ENCODE measurements at regions not wholly inside any gene's neighbourhood (a gene's known extent, or its start where the extent isn't known, plus 50 kb on each side); places are given as distances from the start of the nearest gene placed in this dataset.

GRCh38 chr5:35305336-35306020, 75.2 kb upstream of the PRLR start:
- WGBS (ENCODE audit: insufficient coverage, insufficient read length), result no CpG with 5 or more reads among the region's 2 CpGs
- Histone ChIP-seq H3K4me3 (ENCODE audit: low read length) (no peak overlapping the region), H3K36me3 (ENCODE audit: control insufficient read depth, insufficient read depth, low read length) (no peaks in the 10 kb centered on the region), H3K27me3 (ENCODE audit: control insufficient read depth, insufficient read depth, low read length) (no peaks in the 10 kb centered on the region), H3K4me1 (ENCODE audit: control insufficient read depth, insufficient read depth, low read length) (no peaks in the 10 kb centered on the region), H3K9me3 (ENCODE audit: control insufficient read depth, insufficient read depth, low read length) (no peaks in the 10 kb centered on the region), H3K27ac (ENCODE audit: low read length) (no peak overlapping the region)
- no peak for DNase-seq (ENCODE audit: low read depth, low spot score)

- Histone ChIP-seq H3K9me3 (ENCODE audit: control insufficient read depth, insufficient read depth, low read length) (no peaks in the 10 kb centered on the region), H3K27me3 (ENCODE audit: control insufficient read depth, insufficient read depth, low read length) (no peaks in the 10 kb centered on the region), H3K4me1 (ENCODE audit: control insufficient read depth, insufficient read depth, low read length) (no peaks in the 10 kb centered on the region), H3K27ac (ENCODE audit: low read length) (no peak overlapping the region), H3K36me3 (ENCODE audit: control insufficient read depth, insufficient read depth, low read length) (no peaks in the 10 kb centered on the region), H3K4me3 (ENCODE audit: low read length) (no peak overlapping the region)
- DNase-seq (ENCODE audit: low read depth, low spot score), result no peak
- WGBS (ENCODE audit: insufficient coverage, insufficient read length), result no CpG with 5 or more reads among the region's 1 CpG
Observed at GRCh38 chr5:35304291-35304690, 74.0 kb upstream of the PRLR start.

- no peak for DNase-seq (ENCODE audit: low read depth, low spot score)
- no peaks in the 10 kb centered on the region for H3K4me1 ChIP-seq (ENCODE audit: control insufficient read depth, insufficient read depth, low read length)
- H3K9me3 ChIP-seq (ENCODE audit: control insufficient read depth, insufficient read depth, low read length), result no peaks in the 10 kb centered on the region
- no CpG with 5 or more reads among the region's 2 CpGs for WGBS (ENCODE audit: insufficient coverage, insufficient read length)
- H3K4me3 ChIP-seq (ENCODE audit: low read length), result no peak overlapping the region
- no peak overlapping the region for H3K27ac ChIP-seq (ENCODE audit: low read length)
- H3K36me3 ChIP-seq (ENCODE audit: control insufficient read depth, insufficient read depth, low read length), result no peaks in the 10 kb centered on the region
- H3K27me3 ChIP-seq (ENCODE audit: control insufficient read depth, insufficient read depth, low read length), result no peaks in the 10 kb centered on the region
Observed at GRCh38 chr5:35303152-35303551, 72.9 kb upstream of the PRLR start.

GRCh38 chr5:35302544-35302943, 72.3 kb upstream of the PRLR start:
- H3K27me3 ChIP-seq (ENCODE audit: control insufficient read depth, insufficient read depth, low read length), result no peaks in the 10 kb centered on the region
- H3K4me1 ChIP-seq (ENCODE audit: control insufficient read depth, insufficient read depth, low read length), result no peaks in the 10 kb centered on the region
- no peaks in the 10 kb centered on the region for H3K36me3 ChIP-seq (ENCODE audit: control insufficient read depth, insufficient read depth, low read length)
- no peak for DNase-seq (ENCODE audit: low read depth, low spot score)
- H3K27ac ChIP-seq (ENCODE audit: low read length), result no peak overlapping the region
- no peak overlapping the region for H3K4me3 ChIP-seq (ENCODE audit: low read length)
- H3K9me3 ChIP-seq (ENCODE audit: control insufficient read depth, insufficient read depth, low read length), result no peaks in the 10 kb centered on the region

- Histone ChIP-seq H3K4me1 (ENCODE audit: control insufficient read depth, insufficient read depth, low read length) (no peaks in the 10 kb centered on the region), H3K9me3 (ENCODE audit: control insufficient read depth, insufficient read depth, low read length) (no peaks in the 10 kb centered on the region), H3K27ac (ENCODE audit: low read length) (no peak overlapping the region), H3K4me3 (ENCODE audit: low read length) (no peak overlapping the region), H3K27me3 (ENCODE audit: control insufficient read depth, insufficient read depth, low read length) (no peaks in the 10 kb centered on the region), H3K36me3 (ENCODE audit: control insufficient read depth, insufficient read depth, low read length) (no peaks in the 10 kb centered on the region)
- DNase-seq (ENCODE audit: low read depth, low spot score), result no peak
- no CpG with 5 or more reads among the region's 3 CpGs for WGBS (ENCODE audit: insufficient coverage, insufficient read length)
Observed at GRCh38 chr5:35297755-35298154, 67.5 kb upstream of the PRLR start.

GRCh38 chr5:35294976-35295375, 64.7 kb upstream of the PRLR start:
- H3K36me3 ChIP-seq (ENCODE audit: control insufficient read depth, insufficient read depth, low read length), result no peaks in the 10 kb centered on the region
- DNase-seq (ENCODE audit: low read depth, low spot score), result no peak
- H3K9me3 ChIP-seq (ENCODE audit: control insufficient read depth, insufficient read depth, low read length), result no peaks in the 10 kb centered on the region
- H3K4me1 ChIP-seq (ENCODE audit: control insufficient read depth, insufficient read depth, low read length), result no peaks in the 10 kb centered on the region
- no peaks in the 10 kb centered on the region for H3K27me3 ChIP-seq (ENCODE audit: control insufficient read depth, insufficient read depth, low read length)
- WGBS (ENCODE audit: insufficient coverage, insufficient read length), result no CpG with 5 or more reads among the region's 2 CpGs
- H3K4me3 ChIP-seq (ENCODE audit: low read length), result no peak overlapping the region
- H3K27ac ChIP-seq (ENCODE audit: low read length), result no peak overlapping the region

- H3K36me3 ChIP-seq (ENCODE audit: control insufficient read depth, insufficient read depth, low read length), result no peaks in the 10 kb centered on the region
- no peaks in the 10 kb centered on the region for H3K4me1 ChIP-seq (ENCODE audit: control insufficient read depth, insufficient read depth, low read length)
- H3K27ac ChIP-seq (ENCODE audit: low read length), result no peak overlapping the region
- DNase-seq (ENCODE audit: low read depth, low spot score), result no peak
- H3K27me3 ChIP-seq (ENCODE audit: control insufficient read depth, insufficient read depth, low read length), result no peaks in the 10 kb centered on the region
- no peaks in the 10 kb centered on the region for H3K9me3 ChIP-seq (ENCODE audit: control insufficient read depth, insufficient read depth, low read length)
- WGBS (ENCODE audit: insufficient coverage, insufficient read length), result no CpG with 5 or more reads among the region's 6 CpGs
- no peak overlapping the region for H3K4me3 ChIP-seq (ENCODE audit: low read length)
Observed at GRCh38 chr5:35294017-35294416, 63.7 kb upstream of the PRLR start.

GRCh38 chr5:35285435-35285834, 55.1 kb upstream of the PRLR start:
- WGBS (ENCODE audit: insufficient coverage, insufficient read length), result no CpG with 5 or more reads among the region's 3 CpGs
- H3K4me3 ChIP-seq (ENCODE audit: low read length), result no peak overlapping the region

GRCh38 chr5:35285011-35285410, 54.7 kb upstream of the PRLR start:
- Histone ChIP-seq H3K4me3 (ENCODE audit: low read length) (no peak overlapping the region), H3K27ac (ENCODE audit: low read length) (no peak overlapping the region), H3K27me3 (ENCODE audit: control insufficient read depth, insufficient read depth, low read length) (no peaks in the 10 kb centered on the region), H3K9me3 (ENCODE audit: control insufficient read depth, insufficient read depth, low read length) (peaks cover 1% of the 10 kb centered on the region; the same call in 1 of the 2 replicates), H3K36me3 (ENCODE audit: control insufficient read depth, insufficient read depth, low read length) (no peaks in the 10 kb centered on the region; the same call in 1 of the 2 replicates), H3K4me1 (ENCODE audit: control insufficient read depth, insufficient read depth, low read length) (no peaks in the 10 kb centered on the region)
- DNase-seq (ENCODE audit: low read depth, low spot score), result no peak
- WGBS (ENCODE audit: insufficient coverage, insufficient read length), result no CpG with 5 or more reads among the region's 1 CpG

More at GRCh38 chr5:35285435-35285834, 55.1 kb upstream of the PRLR start:
- Histone ChIP-seq H3K9me3 (ENCODE audit: control insufficient read depth, insufficient read depth, low read length) (peaks cover 1% of the 10 kb centered on the region; the same call in 1 of the 2 replicates), H3K4me1 (ENCODE audit: control insufficient read depth, insufficient read depth, low read length) (no peaks in the 10 kb centered on the region), H3K27ac (ENCODE audit: low read length) (no peak overlapping the region), H3K36me3 (ENCODE audit: control insufficient read depth, insufficient read depth, low read length) (no peaks in the 10 kb centered on the region; the same call in 1 of the 2 replicates), H3K27me3 (ENCODE audit: control insufficient read depth, insufficient read depth, low read length) (no peaks in the 10 kb centered on the region)
- DNase-seq (ENCODE audit: low read depth, low spot score), result no peak

GRCh38 chr5:35284364-35284763, 54.1 kb upstream of the PRLR start:
- Histone ChIP-seq H3K36me3 (ENCODE audit: control insufficient read depth, insufficient read depth, low read length) (no peaks in the 10 kb centered on the region; the same call in 1 of the 2 replicates), H3K27me3 (ENCODE audit: control insufficient read depth, insufficient read depth, low read length) (no peaks in the 10 kb centered on the region), H3K9me3 (ENCODE audit: control insufficient read depth, insufficient read depth, low read length) (peaks cover 1% of the 10 kb centered on the region; the same call in 1 of the 2 replicates), H3K4me3 (ENCODE audit: low read length) (no peak overlapping the region), H3K27ac (ENCODE audit: low read length) (no peak overlapping the region), H3K4me1 (ENCODE audit: control insufficient read depth, insufficient read depth, low read length) (no peaks in the 10 kb centered on the region)
- no peak for DNase-seq (ENCODE audit: low read depth, low spot score)

GRCh38 chr5:35282810-35283209, 52.5 kb upstream of the PRLR start:
- no peaks in the 10 kb centered on the region; the same call in 1 of the 2 replicates for H3K36me3 ChIP-seq (ENCODE audit: control insufficient read depth, insufficient read depth, low read length)
- peaks cover 1% of the 10 kb centered on the region; the same call in 1 of the 2 replicates for H3K9me3 ChIP-seq (ENCODE audit: control insufficient read depth, insufficient read depth, low read length)
- no peak overlapping the region for H3K4me3 ChIP-seq (ENCODE audit: low read length)
- H3K27me3 ChIP-seq (ENCODE audit: control insufficient read depth, insufficient read depth, low read length), result no peaks in the 10 kb centered on the region
- no peak overlapping the region for H3K27ac ChIP-seq (ENCODE audit: low read length)
- DNase-seq (ENCODE audit: low read depth, low spot score), result no peak
- no CpG with 5 or more reads among the region's 1 CpG for WGBS (ENCODE audit: insufficient coverage, insufficient read length)
- no peaks in the 10 kb centered on the region for H3K4me1 ChIP-seq (ENCODE audit: control insufficient read depth, insufficient read depth, low read length)

Measured in iPS DF 6.9 (cell line).